ENCODE measurements at regions not wholly inside any gene's neighbourhood (a gene's known extent, or its start where the extent isn't known, plus 50 kb on each side); places are given as distances from the start of the nearest gene placed in this dataset.

GRCh38 chr5:3510642-3511417 lies 84.8 kb upstream of the IRX1 start:
- FAIRE-seq (no peak), DNase-seq (no peak)
- no peak overlapping the region for H3K27ac ChIP-seq (ENCODE audit: low read depth in 1 of 3, low read length in 2 of 3)
- no peaks in the 10 kb centered on the region for H3K4me1 ChIP-seq (ENCODE audit: control insufficient read depth in 3 of 3, insufficient read depth in 2 of 3, low read depth in 1 of 3, low read length in 2 of 3)
- no peaks in the 10 kb centered on the region for H3K27me3 ChIP-seq (ENCODE audit: control insufficient read depth in 3 of 3, insufficient read depth in 3 of 3, low read length in 3 of 3)
- no peak overlapping the region for H3K4me3 ChIP-seq (ENCODE audit: low read depth in 1 of 3, low read length in 3 of 3)
- peaks cover 0 to 16% of the 10 kb centered on the region in 2 donors for H3K9me3 ChIP-seq (ENCODE audit: control insufficient read depth in 2 of 2, insufficient read depth in 1 of 2, low read depth in 1 of 2, low read length in 1 of 2)
- H3K36me3 ChIP-seq (ENCODE audit: control insufficient read depth in 3 of 3, insufficient read depth in 2 of 3, low read depth in 1 of 3, low read length in 3 of 3) = no peaks in the 10 kb centered on the region
- WGBS, 3 donors = 84 to 86% (median 84%) methylated on average over 18 of the region's 18 CpGs

- H3K36me3 ChIP-seq (ENCODE audit: control insufficient read depth in 3 of 3, insufficient read depth in 2 of 3, low read depth in 1 of 3, low read length in 3 of 3) = no peaks in the 10 kb centered on the region
- no peak overlapping the region for H3K27ac ChIP-seq (ENCODE audit: low read depth in 1 of 3, low read length in 2 of 3)
- H3K9me3 ChIP-seq (ENCODE audit: control insufficient read depth in 2 of 2, insufficient read depth in 1 of 2, low read depth in 1 of 2, low read length in 1 of 2) = peaks cover 0 to 16% of the 10 kb centered on the region in 2 donors
- no peak for DNase-seq
- no peaks in the 10 kb centered on the region for H3K4me1 ChIP-seq (ENCODE audit: control insufficient read depth in 3 of 3, insufficient read depth in 2 of 3, low read depth in 1 of 3, low read length in 2 of 3)
- no peak overlapping the region for H3K4me3 ChIP-seq (ENCODE audit: low read depth in 1 of 3, low read length in 3 of 3)
- H3K27me3 ChIP-seq (ENCODE audit: control insufficient read depth in 3 of 3, insufficient read depth in 3 of 3, low read length in 3 of 3) = no peaks in the 10 kb centered on the region
- FAIRE-seq = no peak
- WGBS, 3 donors = 67 to 85% (median 84%) methylated on average over 3 of the region's 3 CpGs
Observed at GRCh38 chr5:3509290-3509689, 86.3 kb upstream of the IRX1 start.

- no peaks in the 10 kb centered on the region for H3K27me3 ChIP-seq (ENCODE audit: control insufficient read depth in 3 of 3, insufficient read depth in 3 of 3, low read length in 3 of 3)
- no peaks in the 10 kb centered on the region for H3K4me1 ChIP-seq (ENCODE audit: control insufficient read depth in 3 of 3, insufficient read depth in 2 of 3, low read depth in 1 of 3, low read length in 2 of 3)
- 92 to 95% (median 94%) methylated on average over 3 of the region's 3 CpGs for WGBS, 3 donors
- DNase-seq (no peak), FAIRE-seq (no peak)
- no peak overlapping the region for H3K27ac ChIP-seq (ENCODE audit: low read depth in 1 of 3, low read length in 2 of 3)
- no peak overlapping the region for H3K4me3 ChIP-seq (ENCODE audit: low read depth in 1 of 3, low read length in 3 of 3)
- H3K36me3 ChIP-seq (ENCODE audit: control insufficient read depth in 3 of 3, insufficient read depth in 2 of 3, low read depth in 1 of 3, low read length in 3 of 3) = no peaks in the 10 kb centered on the region
- H3K9me3 ChIP-seq (ENCODE audit: control insufficient read depth in 2 of 2, insufficient read depth in 1 of 2, low read depth in 1 of 2, low read length in 1 of 2) = peaks cover 0 to 16% of the 10 kb centered on the region in 2 donors
Observed at GRCh38 chr5:3508395-3508794, 87.2 kb upstream of the IRX1 start.

- H3K4me1 ChIP-seq (ENCODE audit: control insufficient read depth in 3 of 3, insufficient read depth in 2 of 3, low read depth in 1 of 3, low read length in 2 of 3) = no peaks in the 10 kb centered on the region
- H3K27ac ChIP-seq (ENCODE audit: low read depth in 1 of 3, low read length in 2 of 3) = no peak overlapping the region
- DNase-seq = no peak
- no peaks in the 10 kb centered on the region for H3K36me3 ChIP-seq (ENCODE audit: control insufficient read depth in 3 of 3, insufficient read depth in 2 of 3, low read depth in 1 of 3, low read length in 3 of 3)
- no peak for FAIRE-seq
- no peaks in the 10 kb centered on the region for H3K9me3 ChIP-seq (ENCODE audit: control insufficient read depth in 2 of 2, insufficient read depth in 1 of 2, low read depth in 1 of 2, low read length in 1 of 2)
- WGBS, 3 donors = 64 to 68% (median 64%) methylated on average over 18 of the region's 18 CpGs
- no peaks in the 10 kb centered on the region for H3K27me3 ChIP-seq (ENCODE audit: control insufficient read depth in 3 of 3, insufficient read depth in 3 of 3, low read length in 3 of 3)
- H3K4me3 ChIP-seq (ENCODE audit: low read depth in 1 of 3, low read length in 3 of 3) = no peak overlapping the region
Observed at GRCh38 chr5:3490957-3491507, 104.6 kb upstream of the IRX1 start.

- no peaks in the 10 kb centered on the region for H3K9me3 ChIP-seq (ENCODE audit: control insufficient read depth in 2 of 2, insufficient read depth in 1 of 2, low read depth in 1 of 2, low read length in 1 of 2)
- FAIRE-seq (no peak), DNase-seq (no peak)
- no peaks in the 10 kb centered on the region for H3K4me1 ChIP-seq (ENCODE audit: control insufficient read depth in 3 of 3, insufficient read depth in 2 of 3, low read depth in 1 of 3, low read length in 2 of 3)
- H3K4me3 ChIP-seq (ENCODE audit: low read depth in 1 of 3, low read length in 3 of 3) = no peak overlapping the region
- H3K27ac ChIP-seq (ENCODE audit: low read depth in 1 of 3, low read length in 2 of 3) = no peak overlapping the region
- H3K27me3 ChIP-seq (ENCODE audit: control insufficient read depth in 3 of 3, insufficient read depth in 3 of 3, low read length in 3 of 3) = no peaks in the 10 kb centered on the region
- no peaks in the 10 kb centered on the region for H3K36me3 ChIP-seq (ENCODE audit: control insufficient read depth in 3 of 3, insufficient read depth in 2 of 3, low read depth in 1 of 3, low read length in 3 of 3)
- 71 to 76% (median 74%) methylated on average over 21 of the region's 21 CpGs for WGBS, 3 donors
Observed at GRCh38 chr5:3489239-3489843, 106.3 kb upstream of the IRX1 start.

- no peaks in the 10 kb centered on the region for H3K36me3 ChIP-seq (ENCODE audit: control insufficient read depth in 3 of 3, insufficient read depth in 2 of 3, low read depth in 1 of 3, low read length in 3 of 3)
- DNase-seq = no peak
- no peaks in the 10 kb centered on the region for H3K9me3 ChIP-seq (ENCODE audit: control insufficient read depth in 2 of 2, insufficient read depth in 1 of 2, low read depth in 1 of 2, low read length in 1 of 2)
- H3K4me1 ChIP-seq (ENCODE audit: control insufficient read depth in 3 of 3, insufficient read depth in 2 of 3, low read depth in 1 of 3, low read length in 2 of 3) = no peaks in the 10 kb centered on the region
- no peak overlapping the region for H3K27ac ChIP-seq (ENCODE audit: low read depth in 1 of 3, low read length in 2 of 3)
- H3K4me3 ChIP-seq (ENCODE audit: low read depth in 1 of 3, low read length in 3 of 3) = no peak overlapping the region
- no peak for FAIRE-seq
- no peaks in the 10 kb centered on the region for H3K27me3 ChIP-seq (ENCODE audit: control insufficient read depth in 3 of 3, insufficient read depth in 3 of 3, low read length in 3 of 3)
- 55 to 75% (median 61%) methylated on average over 5 of the region's 5 CpGs for WGBS, 3 donors
Observed at GRCh38 chr5:3484836-3485235, 110.8 kb upstream of the IRX1 start.

- H3K4me1 ChIP-seq (ENCODE audit: control insufficient read depth in 3 of 3, insufficient read depth in 2 of 3, low read depth in 1 of 3, low read length in 2 of 3) = no peaks in the 10 kb centered on the region
- H3K36me3 ChIP-seq (ENCODE audit: control insufficient read depth in 3 of 3, insufficient read depth in 2 of 3, low read depth in 1 of 3, low read length in 3 of 3) = no peaks in the 10 kb centered on the region
- no peak for FAIRE-seq
- H3K4me3 ChIP-seq (ENCODE audit: low read depth in 1 of 3, low read length in 3 of 3) = no peak overlapping the region
- no peak overlapping the region for H3K27ac ChIP-seq (ENCODE audit: low read depth in 1 of 3, low read length in 2 of 3)
- no peaks in the 10 kb centered on the region for H3K9me3 ChIP-seq (ENCODE audit: control insufficient read depth in 2 of 2, insufficient read depth in 1 of 2, low read depth in 1 of 2, low read length in 1 of 2)
- 31 to 46% (median 42%) methylated on average over 3 of the region's 3 CpGs for WGBS, 3 donors
- H3K27me3 ChIP-seq (ENCODE audit: control insufficient read depth in 3 of 3, insufficient read depth in 3 of 3, low read length in 3 of 3) = no peaks in the 10 kb centered on the region
- no peak for DNase-seq
Observed at GRCh38 chr5:3481175-3481574, 114.5 kb upstream of the IRX1 start.

GRCh38 chr5:3475674-3476073 lies 120.0 kb upstream of the IRX1 start:
- Histone ChIP-seq H3K4me1 (ENCODE audit: control insufficient read depth in 3 of 3, insufficient read depth in 2 of 3, low read depth in 1 of 3, low read length in 2 of 3) (no peaks in the 10 kb centered on the region), H3K27me3 (ENCODE audit: control insufficient read depth in 3 of 3, insufficient read depth in 3 of 3, low read length in 3 of 3) (no peaks in the 10 kb centered on the region), H3K4me3 (ENCODE audit: low read depth in 1 of 3, low read length in 3 of 3) (no peak overlapping the region), H3K36me3 (ENCODE audit: control insufficient read depth in 3 of 3, insufficient read depth in 2 of 3, low read depth in 1 of 3, low read length in 3 of 3) (no peaks in the 10 kb centered on the region), H3K27ac (ENCODE audit: low read depth in 1 of 3, low read length in 2 of 3) (no peak overlapping the region), H3K9me3 (ENCODE audit: control insufficient read depth in 2 of 2, insufficient read depth in 1 of 2, low read depth in 1 of 2, low read length in 1 of 2) (no peaks in the 10 kb centered on the region)
- DNase-seq (no peak), FAIRE-seq (no peak)
- WGBS, 3 donors = 85 to 98% (median 89%) methylated on average over 1 of the region's 1 CpG

All from small intestine (tissue), 7 donors.